ENCODE measurements at regions not wholly inside any gene's neighbourhood (a gene's known extent, or its start where the extent isn't known, plus 50 kb on each side); places are given as distances from the start of the nearest gene placed in this dataset.
"Not testable (repeated sequence)": the region's sequence is repeated elsewhere in the genome, so short reads cannot be mapped to it uniquely, and the experiment has no call there.

DNA sequence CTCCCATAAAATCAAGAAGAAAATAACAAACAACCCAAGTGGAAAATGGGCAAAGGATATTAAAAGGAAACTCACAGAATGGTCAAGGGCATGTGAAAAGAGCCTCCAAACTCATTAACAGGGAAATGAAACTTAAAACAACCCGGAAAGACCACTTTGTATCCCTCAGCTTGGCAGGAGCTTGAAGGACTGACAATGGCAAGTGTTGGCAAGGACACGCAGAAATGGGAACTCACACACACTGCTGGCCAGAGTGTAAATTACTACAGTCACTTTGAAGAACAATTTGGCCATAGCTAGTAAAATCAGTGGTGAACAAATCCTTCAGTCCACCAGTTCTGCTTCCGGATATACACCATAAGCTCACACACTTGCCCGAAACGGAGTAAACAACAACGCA is 58.1 kb upstream of the SMURF2 start:
- H3K27ac ChIP-seq (ENCODE audit: low read depth, low read length); H3K36me3 ChIP-seq (ENCODE audit: insufficient read depth, low read length); H3K27me3 ChIP-seq (ENCODE audit: insufficient read depth, low read length); H3K4me3 ChIP-seq (ENCODE audit: low read depth, low read length); H2AFZ ChIP-seq (ENCODE audit: low read length, unreplicated experiment); H3K79me2 ChIP-seq (ENCODE audit: control insufficient read depth, insufficient read depth, low read length, unreplicated experiment): not testable (repeated sequence)
- H3K4me1 ChIP-seq (ENCODE audit: control insufficient read depth, insufficient read depth, low read length, unreplicated experiment): peaks cover 10% of the 10 kb centered on the region

DNA sequence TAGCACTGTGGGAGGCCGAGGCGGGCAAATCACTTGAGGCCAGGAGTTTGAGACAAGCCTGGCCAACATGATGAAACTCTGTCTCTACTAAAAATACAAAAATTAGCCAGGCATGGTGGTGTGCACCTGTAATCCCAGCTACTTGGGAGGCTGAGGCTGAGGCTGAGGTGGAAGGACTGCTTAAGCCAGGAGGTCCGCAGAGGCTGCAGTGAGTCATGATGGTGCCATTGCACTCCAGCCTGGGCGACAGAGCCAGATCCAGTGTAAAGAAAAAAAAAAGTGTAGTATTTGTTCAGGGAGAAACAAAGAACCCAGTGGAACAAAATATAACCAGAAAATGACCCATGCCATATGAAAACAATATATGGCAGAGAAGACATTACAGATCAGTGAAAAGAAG is 57.4 kb upstream of the SMURF2 start:
- H3K27me3 ChIP-seq (ENCODE audit: insufficient read depth, low read length); H3K4me1 ChIP-seq (ENCODE audit: control insufficient read depth, insufficient read depth, low read length, unreplicated experiment); H3K27ac ChIP-seq (ENCODE audit: low read depth, low read length); H2AFZ ChIP-seq (ENCODE audit: low read length, unreplicated experiment); H3K79me2 ChIP-seq (ENCODE audit: control insufficient read depth, insufficient read depth, low read length, unreplicated experiment); H3K36me3 ChIP-seq (ENCODE audit: insufficient read depth, low read length); H3K4me3 ChIP-seq (ENCODE audit: low read depth, low read length): not testable (repeated sequence)

DNA sequence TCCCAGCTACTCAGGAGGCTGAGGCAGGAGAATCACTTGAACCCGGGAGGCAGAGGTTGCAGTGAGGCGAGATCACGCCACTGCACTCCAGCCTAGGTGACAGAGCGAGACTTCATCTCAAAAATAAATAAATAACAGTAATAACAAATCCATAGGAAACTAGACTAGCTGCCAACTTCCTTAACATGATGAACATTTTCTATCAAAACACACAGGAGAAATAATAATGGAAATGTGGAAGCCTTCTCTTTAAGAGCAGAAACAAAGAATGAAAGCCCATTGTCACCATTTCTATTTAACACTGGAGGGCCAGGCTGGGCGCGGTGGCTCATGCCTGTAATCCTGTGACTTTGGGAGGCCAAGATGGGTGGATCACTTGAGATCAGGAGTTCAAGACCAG is 56.7 kb upstream of the SMURF2 start:
- not testable (repeated sequence) for H3K79me2 ChIP-seq (ENCODE audit: control insufficient read depth, insufficient read depth, low read length, unreplicated experiment); H3K27me3 ChIP-seq (ENCODE audit: insufficient read depth, low read length); H3K4me3 ChIP-seq (ENCODE audit: low read depth, low read length); H3K4me1 ChIP-seq (ENCODE audit: control insufficient read depth, insufficient read depth, low read length, unreplicated experiment); H3K27ac ChIP-seq (ENCODE audit: low read depth, low read length); H2AFZ ChIP-seq (ENCODE audit: low read length, unreplicated experiment); H3K36me3 ChIP-seq (ENCODE audit: insufficient read depth, low read length)

DNA sequence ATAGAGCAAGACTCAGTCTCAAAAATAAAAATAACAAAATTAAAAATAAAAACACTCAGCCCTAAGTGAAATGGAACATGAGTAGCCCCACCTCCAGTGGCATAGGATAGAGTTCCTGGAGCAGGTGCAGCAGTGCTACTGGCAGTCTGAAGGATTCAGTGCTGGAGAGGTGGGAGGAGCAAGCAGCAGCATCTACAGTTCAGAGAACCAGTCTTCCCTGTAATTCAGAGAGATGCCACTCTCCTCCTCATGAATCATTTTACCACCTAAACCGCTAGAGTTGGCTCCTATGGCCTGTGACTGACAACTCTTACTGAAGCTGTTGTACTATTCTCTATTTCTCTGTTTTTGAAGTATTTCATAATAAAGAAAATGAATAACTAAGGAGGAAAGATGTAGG is 56.0 kb upstream of the SMURF2 start:
- peaks cover 2% of the 10 kb centered on the region for H3K4me1 ChIP-seq (ENCODE audit: control insufficient read depth, insufficient read depth, low read length, unreplicated experiment)
- no peak overlapping the region for H2AFZ ChIP-seq (ENCODE audit: low read length, unreplicated experiment)
- H3K27me3 ChIP-seq (ENCODE audit: insufficient read depth, low read length): no peaks in the 10 kb centered on the region
- no peak overlapping the region for H3K27ac ChIP-seq (ENCODE audit: low read depth, low read length)
- no peaks in the 10 kb centered on the region for H3K79me2 ChIP-seq (ENCODE audit: control insufficient read depth, insufficient read depth, low read length, unreplicated experiment)
- no peaks in the 10 kb centered on the region for H3K36me3 ChIP-seq (ENCODE audit: insufficient read depth, low read length)
- H3K4me3 ChIP-seq (ENCODE audit: low read depth, low read length): no peak overlapping the region

DNA sequence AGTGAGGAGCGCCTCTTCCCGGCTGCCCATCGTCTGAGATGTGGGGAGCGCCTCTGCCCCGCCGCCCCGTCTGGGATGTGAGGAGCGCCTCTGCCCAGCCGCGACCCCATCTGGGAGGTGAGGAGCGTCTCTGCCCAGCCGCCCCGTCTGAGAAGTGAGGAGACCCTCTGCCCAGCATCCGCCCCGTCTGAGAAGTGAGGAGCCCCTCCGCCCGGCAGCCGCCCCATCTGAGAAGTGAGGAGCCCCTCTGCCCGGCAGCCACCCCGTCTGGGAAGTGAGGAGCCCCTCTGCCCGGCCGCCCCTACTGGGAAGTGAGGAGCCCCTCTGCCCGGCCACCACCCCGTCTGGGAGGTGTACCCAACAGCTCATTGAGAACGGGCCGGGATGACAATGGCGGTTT is 54.4 kb upstream of the SMURF2 start:
- not testable (repeated sequence) for H3K79me2 ChIP-seq (ENCODE audit: control insufficient read depth, insufficient read depth, low read length, unreplicated experiment); H3K36me3 ChIP-seq (ENCODE audit: insufficient read depth, low read length); H3K4me3 ChIP-seq (ENCODE audit: low read depth, low read length); H3K27ac ChIP-seq (ENCODE audit: low read depth, low read length); H3K27me3 ChIP-seq (ENCODE audit: insufficient read depth, low read length); H2AFZ ChIP-seq (ENCODE audit: low read length, unreplicated experiment)
- peaks cover 11% of the 10 kb centered on the region for H3K4me1 ChIP-seq (ENCODE audit: control insufficient read depth, insufficient read depth, low read length, unreplicated experiment)

DNA sequence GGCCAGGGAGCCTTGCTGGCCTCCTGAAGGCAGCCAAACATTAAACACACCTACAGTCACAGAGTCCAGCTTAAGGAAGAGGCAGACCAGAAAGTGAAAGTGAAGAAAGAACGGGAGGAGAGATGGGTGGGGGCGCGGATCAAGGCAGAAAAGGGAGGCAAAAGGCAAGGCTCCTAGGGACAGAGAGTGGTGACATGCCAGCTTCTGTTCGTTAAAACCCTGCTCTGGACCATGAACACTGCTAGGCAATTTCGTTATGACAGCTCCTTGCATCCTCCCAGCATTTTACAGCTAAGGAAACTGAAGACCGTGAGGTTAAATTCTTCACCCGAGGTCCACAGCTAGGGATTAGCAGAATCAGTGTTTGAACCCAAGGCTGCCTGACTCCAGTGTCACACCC is 51.7 kb upstream of the SMURF2 start:
- H3K4me1 ChIP-seq (ENCODE audit: control insufficient read depth, insufficient read depth, low read length, unreplicated experiment): peaks cover 12% of the 10 kb centered on the region
- H3K4me3 ChIP-seq (ENCODE audit: low read depth, low read length): peak overlapping the region; percentile 46; the same call in 1 of the 2 replicates
- H3K27ac ChIP-seq (ENCODE audit: low read depth, low read length); H2AFZ ChIP-seq (ENCODE audit: low read length, unreplicated experiment); H3K36me3 ChIP-seq (ENCODE audit: insufficient read depth, low read length); H3K27me3 ChIP-seq (ENCODE audit: insufficient read depth, low read length); H3K79me2 ChIP-seq (ENCODE audit: control insufficient read depth, insufficient read depth, low read length, unreplicated experiment): not testable (repeated sequence)

DNA sequence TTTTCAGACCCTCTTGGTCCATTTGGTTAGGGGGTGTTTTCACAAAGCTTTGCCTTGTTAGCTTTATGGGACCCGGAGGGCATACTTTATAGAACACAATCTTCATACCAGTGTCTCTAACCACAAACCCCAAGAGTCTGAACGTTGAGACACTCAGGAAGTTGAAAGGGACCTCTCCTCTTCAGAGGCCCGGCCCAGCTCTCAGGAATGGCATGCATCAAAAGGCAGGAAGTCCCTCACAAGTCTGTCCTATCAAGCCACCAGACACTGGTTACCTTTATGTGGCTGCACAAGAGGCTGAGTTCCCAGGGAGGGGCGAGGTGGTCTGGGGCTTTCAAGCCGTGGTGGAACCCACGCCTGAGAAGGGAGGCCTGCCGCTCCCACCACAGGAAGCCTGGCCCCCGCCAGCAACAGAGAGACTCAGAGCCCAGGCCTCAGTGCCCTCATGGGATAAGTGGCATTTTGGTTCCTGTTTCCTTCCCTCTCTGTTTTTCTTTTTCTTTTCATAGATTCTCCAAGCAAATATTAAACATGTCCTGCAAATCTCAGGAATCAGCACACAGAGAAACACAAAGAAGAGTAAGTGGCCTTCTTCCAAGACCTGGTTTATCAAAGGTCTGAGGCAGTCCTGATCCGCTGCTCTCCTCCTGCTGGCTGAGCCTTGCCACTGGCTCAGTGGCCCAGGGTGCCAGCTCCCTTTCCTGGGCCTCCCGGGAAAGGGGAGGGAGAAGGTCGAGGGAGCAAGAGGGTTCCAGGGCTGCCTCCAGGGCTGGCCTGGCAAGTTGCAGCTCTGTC is 50.6 kb upstream of the SMURF2 start:
- peak overlapping the region; percentile 34 for H3K27ac ChIP-seq (ENCODE audit: low read depth, low read length)
- H3K4me1 ChIP-seq (ENCODE audit: control insufficient read depth, insufficient read depth, low read length, unreplicated experiment): peaks cover 18% of the 10 kb centered on the region
- not testable (repeated sequence) for H3K27me3 ChIP-seq (ENCODE audit: insufficient read depth, low read length); H3K4me3 ChIP-seq (ENCODE audit: low read depth, low read length); H3K79me2 ChIP-seq (ENCODE audit: control insufficient read depth, insufficient read depth, low read length, unreplicated experiment); H3K36me3 ChIP-seq (ENCODE audit: insufficient read depth, low read length)
- H2AFZ ChIP-seq (ENCODE audit: low read length, unreplicated experiment): peak overlapping the region; percentile 33
